Neural progenitor cell (in vitro differentiated cells): ENCODE measurements at regions not wholly inside any gene's neighbourhood (a gene's known extent, or its start where the extent isn't known, plus 50 kb on each side); places are given as distances from the start of the nearest gene placed in this dataset.

ENCODE experiments used
- DNase-seq: peaks from one replicate; pipeline ENCODE4 v3.0.0-alpha.2; 2016; ENCODE audit warnings: low spot score
- H2AFZ ChIP-seq: fragments of 200-600 bp; sonication (generic); replicated peaks from 2 replicates; pipeline ENCODE4 v1.6.1; 2016; ENCODE audit warnings: antibody characterized with exemption
- H3F3A ChIP-seq: fragments of 200-600 bp; sonication (generic); 2 replicates; pipeline ENCODE4 v1.6.1; 2016; ENCODE audit warnings: antibody characterized with exemption, low read depth
- H3K27ac ChIP-seq: fragments of 200-600 bp; sonication (generic); 2 replicates; pipeline ENCODE4 v1.5.1; 2016; ENCODE audit warnings: mild to moderate bottlenecking
- H3K27me3 ChIP-seq: fragments of 200-600 bp; sonication (generic); 2 replicates; pipeline ENCODE4 v1.6.1; 2016; ENCODE audit warnings: mild to moderate bottlenecking, moderate library complexity
- H3K36me3 ChIP-seq: fragments of 200-600 bp; sonication (generic); 2 replicates; pipeline ENCODE4 v1.5.1; 2016
- H3K4me1 ChIP-seq: fragments of 200-600 bp; sonication (generic); 2 replicates; pipeline ENCODE4 v1.6.1; 2016; ENCODE audit warnings: mixed run types
- H3K4me2 ChIP-seq: fragments of 200-600 bp; sonication (generic); 2 replicates; pipeline ENCODE4 v1.6.1; 2016
- H3K4me3 ChIP-seq: fragments of 200-600 bp; sonication (generic); 2 replicates; pipeline ENCODE4 v1.5.1; 2016
- H3K79me2 ChIP-seq: fragments of 200-600 bp; sonication (generic); 2 replicates; pipeline ENCODE4 v1.6.1; 2016; ENCODE audit warnings: low read depth
- H3K9ac ChIP-seq: fragments of 200-600 bp; sonication (generic); 2 replicates; pipeline ENCODE4 v1.6.1; 2016
- H3K9me3 ChIP-seq: fragments of 200-600 bp; sonication (generic); 2 replicates; pipeline ENCODE4 v1.5.1; 2016; ENCODE audit warnings: low read depth
- H4K20me1 ChIP-seq: fragments of 200-600 bp; sonication (generic); 2 replicates; pipeline ENCODE4 v1.6.1; 2016; ENCODE audit warnings: low read depth
- H3K27ac Mint-ChIP-seq: 3 replicates; pipeline ENCODE4 v1.8.0; 2021; ENCODE audit warnings: mixed read lengths
- H3K27me3 Mint-ChIP-seq: 2 replicates; pipeline ENCODE4 v1.8.0; 2022; ENCODE audit warnings: low read depth, mild to moderate bottlenecking, inconsistent platforms, moderate library complexity, mixed read lengths; ENCODE audit not compliant: insufficient read depth
- H3K36me3 Mint-ChIP-seq: 3 replicates; pipeline ENCODE4 v1.8.0; 2021; ENCODE audit warnings: mixed read lengths
- H3K4me1 Mint-ChIP-seq: 3 replicates; pipeline ENCODE4 v1.8.0; 2021; ENCODE audit warnings: mixed read lengths
- H3K4me3 Mint-ChIP-seq: 3 replicates; pipeline ENCODE4 v1.8.0; 2021; ENCODE audit warnings: mild to moderate bottlenecking, moderate library complexity, mixed read lengths
- H3K9me3 Mint-ChIP-seq: 3 replicates; pipeline ENCODE4 v1.8.0; 2020; ENCODE audit warnings: mixed read lengths
- CTCF ChIP-seq: fragments of 200-600 bp; sonication (generic); IDR thresholded peaks from 2 replicates; pipeline ENCODE4 v1.5.1; 2017; ENCODE audit warnings: antibody characterized with exemption, mild to moderate bottlenecking
- EZH2 ChIP-seq: fragments of 200-600 bp; sonication (generic); IDR thresholded peaks from 2 replicates; pipeline ENCODE4 v1.6.1; 2017; ENCODE audit warnings: antibody characterized with exemption, mild to moderate bottlenecking, moderate library complexity
- EZH2phosphoT487 ChIP-seq: fragments of 200-600 bp; sonication (generic); IDR thresholded peaks from 2 replicates; pipeline ENCODE4 v1.6.1; 2017; ENCODE audit warnings: antibody characterized with exemption

GRCh38 chr7:30212701-30213111, 71.7 kb upstream of the ZNRF2 start:
- no peak overlapping the region for H2AFZ ChIP-seq
- H4K20me1 ChIP-seq: no peaks in the 10 kb centered on the region
- H3K4me1 Mint-ChIP-seq: no peaks in the 10 kb centered on the region
- H3K36me3 ChIP-seq: no peaks in the 10 kb centered on the region
- no peaks in the 10 kb centered on the region for H3K9me3 Mint-ChIP-seq
- no peak for DNase-seq
- H3K4me2 ChIP-seq: no peak overlapping the region
- H3K27ac ChIP-seq: no peak overlapping the region
- no peaks in the 10 kb centered on the region for H3K9me3 ChIP-seq
- TF ChIP-seq CTCF: no peak
- no peak for TF ChIP-seq EZH2
- TF ChIP-seq EZH2phosphoT487: no peak
- H3K4me3 ChIP-seq: no peak overlapping the region
- H3K79me2 ChIP-seq: no peaks in the 10 kb centered on the region
- H3K27ac Mint-ChIP-seq: no peak overlapping the region
- no peaks in the 10 kb centered on the region for H3K4me1 ChIP-seq
- no peak overlapping the region for H3K9ac ChIP-seq
- H3K4me3 Mint-ChIP-seq: no peak overlapping the region
- peaks cover 2% of the 10 kb centered on the region for H3K27me3 Mint-ChIP-seq
- no peaks in the 10 kb centered on the region for H3K36me3 Mint-ChIP-seq
- H3F3A ChIP-seq: no peaks in the 10 kb centered on the region
- H3K27me3 ChIP-seq: no peaks in the 10 kb centered on the region

- no peak overlapping the region for H3K4me3 ChIP-seq
These were observed 70.8 kb upstream of the ZNRF2 start for GRCh38 chr7:30213637-30214036.

GRCh38 chr7:30214651-30215137, 69.7 kb upstream of the ZNRF2 start:
- no peaks in the 10 kb centered on the region for H3K4me1 ChIP-seq
- Mint-ChIP-seq H3K4me1 (no peaks in the 10 kb centered on the region), H3K4me3 (no peak overlapping the region)

More at GRCh38 chr7:30213637-30214036, 70.8 kb upstream of the ZNRF2 start:
- H3K79me2 ChIP-seq: no peaks in the 10 kb centered on the region
- no peaks in the 10 kb centered on the region for H3K27me3 ChIP-seq
- no peak overlapping the region for H3K9ac ChIP-seq
- H3K9me3 ChIP-seq: no peaks in the 10 kb centered on the region
- H3K27ac ChIP-seq: no peak overlapping the region
- H3K4me1 ChIP-seq: no peaks in the 10 kb centered on the region
- Mint-ChIP-seq H3K4me3 (no peak overlapping the region), H3K27ac (no peak overlapping the region), H3K27me3 (peaks cover 2% of the 10 kb centered on the region), H3K9me3 (no peaks in the 10 kb centered on the region), H3K4me1 (no peaks in the 10 kb centered on the region), H3K36me3 (no peaks in the 10 kb centered on the region)
- DNase-seq: no peak
- H4K20me1 ChIP-seq: no peaks in the 10 kb centered on the region
- no peak overlapping the region for H3K4me2 ChIP-seq
- H3F3A ChIP-seq: no peaks in the 10 kb centered on the region
- no peak overlapping the region for H2AFZ ChIP-seq
- H3K36me3 ChIP-seq: no peaks in the 10 kb centered on the region
- no peak for TF ChIP-seq EZH2
- no peak for TF ChIP-seq CTCF
- no peak for TF ChIP-seq EZH2phosphoT487

More at GRCh38 chr7:30214651-30215137, 69.7 kb upstream of the ZNRF2 start:
- Histone ChIP-seq H3K9me3 (no peaks in the 10 kb centered on the region), H3F3A (no peaks in the 10 kb centered on the region), H3K36me3 (no peaks in the 10 kb centered on the region), H2AFZ (no peak overlapping the region), H3K27me3 (no peaks in the 10 kb centered on the region), H3K79me2 (no peaks in the 10 kb centered on the region), H3K27ac (no peak overlapping the region), H3K4me2 (no peak overlapping the region), H3K4me3 (no peak overlapping the region), H3K9ac (no peak overlapping the region), H4K20me1 (no peaks in the 10 kb centered on the region)
- TF ChIP-seq CTCF: no peak
- Mint-ChIP-seq H3K9me3 (peaks cover 6% of the 10 kb centered on the region), H3K27me3 (peaks cover 2% of the 10 kb centered on the region), H3K36me3 (no peaks in the 10 kb centered on the region), H3K27ac (no peak overlapping the region)
- DNase-seq: no peak
